ENCODE measurements at regions not wholly inside any gene's neighbourhood (a gene's known extent, or its start where the extent isn't known, plus 50 kb on each side); places are given as distances from the start of the nearest gene placed in this dataset.

DNA sequence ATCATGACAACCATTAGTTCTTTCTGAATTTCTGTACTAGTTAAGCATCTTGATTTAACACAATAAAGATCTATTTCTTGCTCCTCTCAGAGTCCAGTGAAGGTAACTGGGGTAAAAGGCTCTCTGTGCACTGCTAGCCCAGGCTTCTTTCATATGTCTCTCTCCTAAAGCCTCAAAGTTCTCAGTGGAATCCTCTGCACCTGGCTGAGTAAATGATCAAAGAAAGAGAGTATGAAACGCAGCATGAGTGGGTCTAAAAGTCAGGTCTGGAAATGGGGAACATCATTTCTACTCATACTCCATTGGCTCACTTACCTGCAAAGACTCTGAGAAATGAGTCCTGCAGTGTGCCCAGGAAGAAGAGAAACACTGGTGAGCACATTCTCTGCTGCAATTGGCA is 418.5 kb downstream of the PTPRC start:
- no peak for TF ChIP-seq CTCF (IDR thresholded peaks at IDR 0.05)
- no peak for TF ChIP-seq POLR2A (IDR thresholded peaks at IDR 0.05)
- TF ChIP-seq EP300 (IDR thresholded peaks at IDR 0.05), result no peak

Data from sigmoid colon (tissue), 4 donors.